ENCODE measurements at regions not wholly inside any gene's neighbourhood (a gene's known extent, or its start where the extent isn't known, plus 50 kb on each side); places are given as distances from the start of the nearest gene placed in this dataset.

GRCh38 chr4:156015781-156016180 lies 62.1 kb upstream of the CTSO start:
- TF ChIP-seq CTCF (IDR thresholded peaks at IDR 0.05) (no peak), EZH2 (IDR thresholded peaks at IDR 0.05) (no peak)

Measured in neural progenitor cell (in vitro differentiated cells).